Left lung (tissue), 4 donors: ENCODE measurements at regions not wholly inside any gene's neighbourhood (a gene's known extent, or its start where the extent isn't known, plus 50 kb on each side); places are given as distances from the start of the nearest gene placed in this dataset.

Experiments used
- ATAC-seq: fragments of 200-7000 bp; cut with Tn5 transposase; one replicate; pipeline ENCODE4 v1.9.1; 2020; ENCODE audit warnings: moderate library complexity
- DNase-seq, 4 donors: peaks; one replicate each; pipeline ENCODE4 v3.0.0-alpha.2; 2013 to 2020
- H3K27ac ChIP-seq, 2 donors: fragments of 200-600 bp; sonication (generic) in 1 of 2; one replicate each; pipeline versions ENCODE4 v1.5.0 to v1.8.0; 2020 to 2021
- H3K27me3 ChIP-seq, 2 donors: fragments of 200-600 bp; sonication (generic) in 1 of 2; one replicate each; pipeline versions ENCODE4 v1.5.0 to v1.8.0; 2020 to 2021
- H3K36me3 ChIP-seq, 2 donors: fragments of 200-600 bp; sonication (generic) in 1 of 2; one replicate each; pipeline versions ENCODE4 v1.5.0 to v1.8.0; 2020 to 2021
- H3K4me1 ChIP-seq, 2 donors: fragments of 200-600 bp; one replicate each; pipeline ENCODE4 v1.8.0; 2021
- H3K4me3 ChIP-seq, 2 donors: fragments of 200-600 bp; sonication (generic) in 1 of 2; one replicate each; pipeline versions ENCODE4 v1.5.0 to v1.8.0; 2020 to 2021; ENCODE audit warnings: mild to moderate bottlenecking in 1 of 2
- H3K9me3 ChIP-seq, 2 donors: fragments of 200-600 bp; sonication (generic) in 1 of 2; one replicate each; pipeline versions ENCODE4 v1.5.0 to v1.8.0; 2020 to 2021
- intact Hi-C, 2 donors: fragments of 100-400 bp; cut with DNase I; formaldehyde crosslinking; loops; one replicate each; pipeline versions ENCODE4 v1.11.2 to v1.14.2; 2022
- TF ChIP-seq, protein P1 (sequence below), 2 donors: fragments of 200-600 bp; sonication (generic) in 1 of 2; IDR thresholded peaks; one replicate each; pipeline versions ENCODE4 v1.5.0 to v1.8.0; 2021; ENCODE audit warnings: antibody characterized with exemption in 2 of 2
- donor health status: DM: no; HTN: yes; CAD: no.
- donor health status: DM: no; HTN: no; CAD: no.

GRCh38 chr15:31228011-31228484 is 98.6 kb upstream of the KLF13 start:
- ATAC-seq (no peak), DNase-seq (peak in 2 of 4 donors; percentile 1 to 19)
- no peak overlapping the region for H3K27ac ChIP-seq
- intact Hi-C loops: no loop called here
- TF ChIP-seq, protein P1, sequence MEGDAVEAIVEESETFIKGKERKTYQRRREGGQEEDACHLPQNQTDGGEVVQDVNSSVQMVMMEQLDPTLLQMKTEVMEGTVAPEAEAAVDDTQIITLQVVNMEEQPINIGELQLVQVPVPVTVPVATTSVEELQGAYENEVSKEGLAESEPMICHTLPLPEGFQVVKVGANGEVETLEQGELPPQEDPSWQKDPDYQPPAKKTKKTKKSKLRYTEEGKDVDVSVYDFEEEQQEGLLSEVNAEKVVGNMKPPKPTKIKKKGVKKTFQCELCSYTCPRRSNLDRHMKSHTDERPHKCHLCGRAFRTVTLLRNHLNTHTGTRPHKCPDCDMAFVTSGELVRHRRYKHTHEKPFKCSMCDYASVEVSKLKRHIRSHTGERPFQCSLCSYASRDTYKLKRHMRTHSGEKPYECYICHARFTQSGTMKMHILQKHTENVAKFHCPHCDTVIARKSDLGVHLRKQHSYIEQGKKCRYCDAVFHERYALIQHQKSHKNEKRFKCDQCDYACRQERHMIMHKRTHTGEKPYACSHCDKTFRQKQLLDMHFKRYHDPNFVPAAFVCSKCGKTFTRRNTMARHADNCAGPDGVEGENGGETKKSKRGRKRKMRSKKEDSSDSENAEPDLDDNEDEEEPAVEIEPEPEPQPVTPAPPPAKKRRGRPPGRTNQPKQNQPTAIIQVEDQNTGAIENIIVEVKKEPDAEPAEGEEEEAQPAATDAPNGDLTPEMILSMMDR (IDR thresholded peaks at IDR 0.05): no peak
- no peaks in the 10 kb centered on the region for H3K36me3 ChIP-seq
- H3K4me1 ChIP-seq: peaks cover 11 to 24% of the 10 kb centered on the region in 2 donors
- no peaks in the 10 kb centered on the region for H3K27me3 ChIP-seq
- peak overlapping the region in 1 of 2 donors; percentile 28 for H3K4me3 ChIP-seq
- H3K9me3 ChIP-seq: no peaks in the 10 kb centered on the region

DNA sequence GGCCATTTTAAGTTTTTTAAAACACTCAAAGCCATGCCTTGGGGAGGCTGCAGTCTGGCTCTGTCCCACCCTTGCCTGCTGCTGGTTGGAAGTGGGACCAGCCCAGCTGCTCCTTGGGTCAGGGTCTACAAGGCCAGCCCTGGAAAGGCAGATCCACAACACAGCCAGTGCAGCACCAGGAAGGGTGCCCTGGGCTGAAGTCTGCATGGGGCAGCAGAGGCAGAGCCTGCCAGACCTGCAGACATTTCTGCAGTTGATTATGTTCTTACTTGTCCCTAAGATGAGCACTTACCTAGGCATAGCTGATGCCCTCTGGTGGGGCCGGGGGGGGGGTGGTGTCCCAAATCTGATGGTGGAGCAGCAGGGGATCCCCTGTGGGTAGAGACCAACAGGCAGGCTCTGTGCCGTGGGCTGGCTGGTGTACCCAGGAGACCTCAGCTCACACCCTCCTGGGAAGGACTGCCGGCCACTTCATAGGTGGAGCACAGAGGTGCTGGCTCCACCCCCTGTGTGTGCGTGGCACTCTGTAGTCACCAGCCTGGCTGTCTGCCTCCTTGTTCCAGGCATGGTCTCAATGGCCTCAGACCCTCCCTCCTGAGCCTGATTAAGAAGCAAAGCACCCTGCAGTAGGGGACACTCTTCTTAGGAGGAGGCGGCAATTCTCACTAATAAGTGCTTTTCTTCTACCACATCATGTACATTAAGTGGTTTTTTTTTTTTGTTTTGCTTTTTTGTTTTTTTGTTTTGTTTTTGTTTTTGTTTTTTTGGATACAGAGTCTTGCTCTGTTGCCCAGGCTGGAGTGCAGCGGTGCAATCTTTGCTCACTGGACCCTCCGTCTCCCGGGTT is 97.4 kb upstream of the KLF13 start:
- DNase-seq: peak in 2 of 4 donors; percentile 77 to 88
- Histone ChIP-seq H3K27ac (peak overlapping the region in 1 of 2 donors; percentile 3), H3K4me3 (peak overlapping the region in 1 of 2 donors; percentile 28), H3K27me3 (no peaks in the 10 kb centered on the region), H3K4me1 (peaks cover under 1 to 12% of the 10 kb centered on the region in 2 donors), H3K36me3 (no peaks in the 10 kb centered on the region), H3K9me3 (no peaks in the 10 kb centered on the region)
- intact Hi-C loops: no loop called here
- TF ChIP-seq, protein P1 (IDR thresholded peaks at IDR 0.05): no peak
- ATAC-seq: peak; percentile 99

GRCh38 chr15:31230630-31231485 is 95.8 kb upstream of the KLF13 start:
- no peak for ATAC-seq
- Histone ChIP-seq H3K27me3 (no peaks in the 10 kb centered on the region), H3K4me1 (peaks cover 2 to 8% of the 10 kb centered on the region in 2 donors), H3K4me3 (no peak overlapping the region), H3K9me3 (no peaks in the 10 kb centered on the region), H3K36me3 (no peaks in the 10 kb centered on the region), H3K27ac (no peak overlapping the region)
- DNase-seq: peak in 2 of 4 donors; percentile 3 to 36
- intact Hi-C loops: no loop called here
- TF ChIP-seq, protein P1 (IDR thresholded peaks at IDR 0.05): no peak

GRCh38 chr15:31234815-31235214 is 91.8 kb upstream of the KLF13 start:
- H3K4me1 ChIP-seq: peaks cover 14 to 35% of the 10 kb centered on the region in 2 donors
- TF ChIP-seq, protein P1 (IDR thresholded peaks at IDR 0.05): no peak
- no peaks in the 10 kb centered on the region for H3K36me3 ChIP-seq
- DNase-seq (peak in 1 of 4 donors; percentile 12), ATAC-seq (no peak)
- intact Hi-C loops: no loop called here
- no peak overlapping the region for H3K4me3 ChIP-seq
- H3K27ac ChIP-seq: no peak overlapping the region
- H3K27me3 ChIP-seq: no peaks in the 10 kb centered on the region
- no peaks in the 10 kb centered on the region for H3K9me3 ChIP-seq
